ENCODE measurements at regions not wholly inside any gene's neighbourhood (a gene's known extent, or its start where the extent isn't known, plus 50 kb on each side); places are given as distances from the start of the nearest gene placed in this dataset.

DNA sequence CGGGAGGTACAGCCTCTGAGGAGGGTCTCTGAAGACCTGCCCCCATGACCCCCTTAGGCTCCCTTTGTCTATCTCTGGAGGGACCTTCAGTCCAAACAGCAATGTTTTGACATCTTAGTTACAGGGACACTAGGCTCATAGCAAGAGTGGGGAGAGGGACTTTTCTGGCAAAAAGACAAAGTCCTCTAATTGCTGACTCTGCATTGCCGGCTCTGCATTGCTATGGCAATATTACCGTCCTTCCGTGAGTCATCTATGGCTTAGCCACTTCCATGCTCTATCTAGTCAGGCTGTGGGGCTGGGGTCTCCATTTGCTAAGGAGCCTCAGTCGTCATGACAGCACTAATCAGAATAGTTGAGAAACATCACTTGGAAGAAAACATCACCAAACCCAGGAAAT lies 952.6 kb downstream of the KCNMA1 start:
- TF ChIP-seq POLR2AphosphoS5 (IDR thresholded peaks at IDR 0.05; ENCODE audit: insufficient read depth in 1 of 2, low read depth in 1 of 2): no peak
- TF ChIP-seq, protein P1, sequence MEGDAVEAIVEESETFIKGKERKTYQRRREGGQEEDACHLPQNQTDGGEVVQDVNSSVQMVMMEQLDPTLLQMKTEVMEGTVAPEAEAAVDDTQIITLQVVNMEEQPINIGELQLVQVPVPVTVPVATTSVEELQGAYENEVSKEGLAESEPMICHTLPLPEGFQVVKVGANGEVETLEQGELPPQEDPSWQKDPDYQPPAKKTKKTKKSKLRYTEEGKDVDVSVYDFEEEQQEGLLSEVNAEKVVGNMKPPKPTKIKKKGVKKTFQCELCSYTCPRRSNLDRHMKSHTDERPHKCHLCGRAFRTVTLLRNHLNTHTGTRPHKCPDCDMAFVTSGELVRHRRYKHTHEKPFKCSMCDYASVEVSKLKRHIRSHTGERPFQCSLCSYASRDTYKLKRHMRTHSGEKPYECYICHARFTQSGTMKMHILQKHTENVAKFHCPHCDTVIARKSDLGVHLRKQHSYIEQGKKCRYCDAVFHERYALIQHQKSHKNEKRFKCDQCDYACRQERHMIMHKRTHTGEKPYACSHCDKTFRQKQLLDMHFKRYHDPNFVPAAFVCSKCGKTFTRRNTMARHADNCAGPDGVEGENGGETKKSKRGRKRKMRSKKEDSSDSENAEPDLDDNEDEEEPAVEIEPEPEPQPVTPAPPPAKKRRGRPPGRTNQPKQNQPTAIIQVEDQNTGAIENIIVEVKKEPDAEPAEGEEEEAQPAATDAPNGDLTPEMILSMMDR (IDR thresholded peaks at IDR 0.05): no peak
- no peak for TF ChIP-seq POLR2A (IDR thresholded peaks at IDR 0.05)
- Histone ChIP-seq H3K36me3 (no peaks in the 10 kb centered on the region), H3K27me3 (no peaks in the 10 kb centered on the region), H3K9me3 (no peaks in the 10 kb centered on the region), H3K4me3 (no peak overlapping the region), H3K27ac (no peak overlapping the region), H3K4me1 (no peaks in the 10 kb centered on the region)
- DNase-seq (ENCODE audit: extremely low spot score in 2 of 2): no peak
- intact Hi-C loops (cut with DNase I): no loop called here

DNA sequence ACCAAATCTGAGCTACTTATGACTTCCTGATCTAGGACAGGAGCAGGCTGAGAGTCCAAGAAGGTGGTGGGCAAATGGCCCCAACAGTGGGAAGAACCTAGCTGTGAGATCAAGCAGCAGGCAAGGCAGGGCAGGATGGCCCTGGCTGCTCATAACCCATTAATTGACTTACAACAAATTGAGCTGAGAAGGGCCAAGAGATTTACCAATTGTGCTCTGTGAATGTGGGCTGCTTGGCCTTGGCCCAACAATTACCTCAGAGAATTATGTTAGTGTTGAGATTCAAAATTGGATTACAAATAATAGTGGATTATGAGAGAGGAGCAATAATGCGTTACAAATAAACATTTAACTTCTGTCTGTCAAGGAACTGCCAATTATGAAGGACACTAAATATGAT lies 956.5 kb downstream of the KCNMA1 start:
- TF ChIP-seq POLR2A (IDR thresholded peaks at IDR 0.05): no peak
- TF ChIP-seq POLR2AphosphoS5 (IDR thresholded peaks at IDR 0.05; ENCODE audit: insufficient read depth in 1 of 2, low read depth in 1 of 2): no peak
- TF ChIP-seq, protein P1 (IDR thresholded peaks at IDR 0.05): no peak
- no peak for DNase-seq (ENCODE audit: extremely low spot score in 2 of 2)
- H3K36me3 ChIP-seq: no peaks in the 10 kb centered on the region
- H3K4me3 ChIP-seq: no peak overlapping the region
- peaks cover 1% of the 10 kb centered on the region for H3K4me1 ChIP-seq
- intact Hi-C loops (cut with DNase I): no loop called here
- no peaks in the 10 kb centered on the region for H3K9me3 ChIP-seq
- H3K27ac ChIP-seq: no peak overlapping the region
- no peaks in the 10 kb centered on the region for H3K27me3 ChIP-seq

DNA sequence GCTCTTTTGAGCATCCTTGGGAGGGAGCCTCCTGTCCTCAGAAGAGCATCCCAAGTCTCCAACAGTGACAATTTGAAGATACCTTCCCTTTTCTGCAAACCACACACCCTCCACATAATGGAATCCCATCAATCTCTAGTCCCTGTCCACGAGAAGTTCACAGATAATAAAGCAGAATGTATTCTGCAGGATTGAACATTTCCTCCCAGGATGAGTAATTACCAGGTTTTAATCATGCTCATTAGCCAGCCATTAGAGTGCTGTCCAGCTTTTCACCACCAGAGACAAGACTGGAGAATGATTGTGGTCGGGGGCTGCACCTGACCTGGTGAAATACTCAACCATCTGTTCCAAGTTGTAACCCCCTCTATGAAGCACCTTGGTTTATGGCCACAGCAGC lies 958.6 kb downstream of the KCNMA1 start:
- H3K27ac ChIP-seq: no peak overlapping the region
- H3K36me3 ChIP-seq: no peaks in the 10 kb centered on the region
- TF ChIP-seq POLR2A (IDR thresholded peaks at IDR 0.05) (no peak), POLR2AphosphoS5 (IDR thresholded peaks at IDR 0.05; ENCODE audit: insufficient read depth in 1 of 2, low read depth in 1 of 2) (no peak)
- TF ChIP-seq, protein P1 (IDR thresholded peaks at IDR 0.05): no peak
- H3K9me3 ChIP-seq: no peaks in the 10 kb centered on the region
- H3K4me1 ChIP-seq: peaks cover 12% of the 10 kb centered on the region
- intact Hi-C loops (cut with DNase I): no loop called here
- no peaks in the 10 kb centered on the region for H3K27me3 ChIP-seq
- DNase-seq (ENCODE audit: extremely low spot score in 2 of 2): no peak
- no peak overlapping the region for H3K4me3 ChIP-seq

DNA sequence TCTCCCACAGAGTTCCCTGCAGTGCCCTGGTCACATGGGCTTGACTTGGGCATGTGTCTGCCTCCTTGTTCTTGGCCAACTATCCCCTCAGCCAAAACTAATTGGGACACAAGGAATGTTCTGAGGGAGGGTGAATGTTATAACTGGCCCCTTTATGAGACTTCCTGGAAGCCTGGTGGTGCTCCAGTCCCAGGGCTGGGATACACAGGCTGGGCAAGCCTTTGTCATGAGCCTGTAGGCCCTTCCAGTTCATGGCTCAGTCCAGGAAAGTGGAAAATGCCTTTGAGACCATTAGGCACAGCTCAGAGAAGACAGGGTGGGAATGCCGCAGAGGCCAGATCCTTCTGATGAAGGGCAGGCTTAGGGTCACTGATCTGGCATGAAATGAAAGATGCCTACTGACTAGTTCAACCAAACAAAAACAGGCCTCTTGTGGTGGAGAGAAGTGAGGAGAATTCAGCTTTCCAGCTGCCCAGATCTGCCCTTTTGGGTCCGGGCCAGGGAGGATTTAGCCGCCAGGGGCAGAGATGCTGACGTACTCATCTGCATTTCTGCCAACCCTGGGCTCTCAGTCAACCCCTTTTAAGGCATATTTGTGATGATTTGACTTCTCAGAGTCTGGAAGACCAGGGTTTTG lies 961.5 kb downstream of the KCNMA1 start:
- Histone ChIP-seq H3K4me1 (peaks cover 12% of the 10 kb centered on the region), H3K4me3 (no peak overlapping the region), H3K27me3 (no peaks in the 10 kb centered on the region), H3K36me3 (no peaks in the 10 kb centered on the region), H3K9me3 (no peaks in the 10 kb centered on the region), H3K27ac (peak overlapping the region; percentile 54)
- intact Hi-C loops (cut with DNase I): no loop called here
- TF ChIP-seq POLR2AphosphoS5 (IDR thresholded peaks at IDR 0.05; ENCODE audit: insufficient read depth in 1 of 2, low read depth in 1 of 2) (peak; percentile 18 to 41), POLR2A (IDR thresholded peaks at IDR 0.05) (no peak)
- TF ChIP-seq, protein P1 (IDR thresholded peaks at IDR 0.05): no peak
- peak in 1 of 2 donors; percentile 92 for DNase-seq (ENCODE audit: extremely low spot score in 2 of 2)

- Histone ChIP-seq H3K4me3 (no peak overlapping the region), H3K36me3 (no peaks in the 10 kb centered on the region), H3K27me3 (no peaks in the 10 kb centered on the region), H3K4me1 (peaks cover 12% of the 10 kb centered on the region), H3K9me3 (no peaks in the 10 kb centered on the region), H3K27ac (peak overlapping the region; percentile 54)
- no peak for TF ChIP-seq POLR2AphosphoS5 (IDR thresholded peaks at IDR 0.05; ENCODE audit: insufficient read depth in 1 of 2, low read depth in 1 of 2)
- no peak for TF ChIP-seq POLR2A (IDR thresholded peaks at IDR 0.05)
- TF ChIP-seq, protein P1 (IDR thresholded peaks at IDR 0.05): no peak
- DNase-seq (ENCODE audit: extremely low spot score in 2 of 2): no peak
- intact Hi-C loops (cut with DNase I): no loop called here
Observed at GRCh38 chr10:76675561-76675950, 962.1 kb downstream of the KCNMA1 start.

Measured in vagina (tissue), 2 donors.